HG02885 (cell line): ENCODE measurements at regions not wholly inside any gene's neighbourhood (a gene's known extent, or its start where the extent isn't known, plus 50 kb on each side); places are given as distances from the start of the nearest gene placed in this dataset.

Source experiments
- ATAC-seq: cut with Tn5 transposase; IDR thresholded peaks from one replicate; pipeline ENCODE4 v1.9.1; 2021; ENCODE audit warnings: mild to moderate bottlenecking; ENCODE audit not compliant: unreplicated experiment, poor library complexity

DNA sequence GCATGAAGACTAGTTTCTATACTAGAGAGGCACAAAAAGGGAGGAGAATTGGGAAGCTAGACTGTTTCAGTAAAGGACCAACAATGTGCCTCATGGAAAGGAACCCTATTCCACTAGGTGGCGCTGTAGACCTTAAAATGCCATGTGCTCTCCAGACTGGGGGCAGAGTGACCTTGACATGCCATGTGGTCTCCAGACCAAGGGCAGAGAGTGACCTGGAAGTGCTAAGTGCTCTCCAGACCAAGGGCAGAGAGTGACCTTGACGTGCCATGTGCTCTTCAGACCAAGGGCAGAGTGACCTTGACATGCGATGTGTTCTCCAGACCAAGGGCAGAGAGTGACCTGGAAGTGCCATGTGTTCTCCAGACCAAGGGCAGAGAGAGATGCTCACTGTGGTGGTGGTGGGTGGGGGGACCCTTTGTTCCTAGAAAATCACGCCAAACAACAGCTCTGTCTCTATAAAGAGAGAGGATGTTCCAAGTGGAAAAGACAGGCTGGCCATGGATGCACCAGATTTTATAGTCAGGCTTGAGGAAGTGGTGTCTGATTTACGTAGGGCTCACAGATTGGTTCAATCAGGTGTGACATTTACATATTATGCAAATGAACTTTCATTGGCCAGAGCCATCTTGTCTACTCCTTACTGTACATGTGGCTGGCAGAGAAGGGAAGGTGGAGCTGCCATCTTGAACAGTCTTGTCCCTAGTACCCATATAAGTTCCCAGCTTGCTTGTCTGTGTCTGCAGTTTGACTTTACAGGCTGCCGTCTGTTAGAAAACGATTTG, 344.0 kb upstream of the DDX18 start:
- ATAC-seq = peak; percentile 69

DNA sequence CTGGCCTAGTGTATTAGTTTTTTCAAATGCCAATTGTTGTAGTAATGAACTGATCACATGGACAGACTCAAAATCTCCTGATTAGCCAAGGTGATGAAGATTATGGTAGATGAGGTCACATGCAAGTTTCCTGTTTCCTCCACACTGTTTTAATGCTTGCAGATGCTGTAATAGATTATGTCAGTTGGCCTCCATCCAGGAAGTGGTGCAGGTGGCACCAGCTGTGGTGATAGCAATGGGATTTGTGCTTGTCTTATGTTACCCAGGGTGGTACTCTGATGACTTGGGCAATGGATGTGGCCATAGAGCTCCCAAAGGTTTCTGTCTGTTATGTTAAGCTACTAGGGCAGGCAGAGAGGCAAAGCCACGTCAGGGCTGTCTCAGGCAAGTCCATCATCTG, 332.9 kb upstream of the DDX18 start:
- no peak for ATAC-seq

DNA sequence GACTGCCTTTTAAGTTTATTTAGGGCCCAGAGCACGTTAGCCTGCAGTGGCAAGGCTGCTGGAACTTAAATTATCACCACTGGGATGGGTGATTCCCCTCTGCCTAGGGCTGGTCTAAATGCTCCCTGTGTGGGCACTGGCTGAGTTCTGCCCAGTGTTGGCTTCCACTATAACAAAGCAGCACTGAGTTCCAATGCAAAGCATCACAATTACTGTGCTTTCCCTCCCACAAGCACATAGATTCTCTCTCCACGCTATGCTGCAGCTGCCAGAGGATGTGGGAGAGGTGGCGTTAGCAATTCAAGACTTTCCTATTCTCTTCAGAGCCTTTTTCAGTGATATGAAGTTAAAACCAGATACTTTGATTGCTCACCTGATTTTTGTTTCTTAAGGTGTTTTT, 328.9 kb upstream of the DDX18 start:
- ATAC-seq = no peak

DNA sequence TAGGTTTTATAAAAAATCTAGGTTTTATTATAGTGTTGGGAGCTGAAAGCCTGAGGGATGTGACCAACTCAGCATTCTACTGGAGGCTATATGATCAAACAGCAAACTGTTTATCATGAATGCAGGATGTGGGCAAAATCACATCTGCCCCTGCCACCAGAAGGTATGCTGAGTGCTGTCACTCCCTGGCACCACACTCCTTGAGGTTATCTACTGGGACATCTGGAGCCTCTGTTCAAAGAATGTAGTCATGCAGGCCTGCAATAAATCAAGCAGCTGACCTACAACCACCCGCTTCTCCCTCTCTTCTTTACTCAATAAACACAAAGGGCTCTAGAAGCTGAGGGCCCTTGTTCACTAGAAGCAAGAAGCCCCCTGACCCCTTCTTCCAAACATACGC, 328.4 kb upstream of the DDX18 start:
- no peak for ATAC-seq

DNA sequence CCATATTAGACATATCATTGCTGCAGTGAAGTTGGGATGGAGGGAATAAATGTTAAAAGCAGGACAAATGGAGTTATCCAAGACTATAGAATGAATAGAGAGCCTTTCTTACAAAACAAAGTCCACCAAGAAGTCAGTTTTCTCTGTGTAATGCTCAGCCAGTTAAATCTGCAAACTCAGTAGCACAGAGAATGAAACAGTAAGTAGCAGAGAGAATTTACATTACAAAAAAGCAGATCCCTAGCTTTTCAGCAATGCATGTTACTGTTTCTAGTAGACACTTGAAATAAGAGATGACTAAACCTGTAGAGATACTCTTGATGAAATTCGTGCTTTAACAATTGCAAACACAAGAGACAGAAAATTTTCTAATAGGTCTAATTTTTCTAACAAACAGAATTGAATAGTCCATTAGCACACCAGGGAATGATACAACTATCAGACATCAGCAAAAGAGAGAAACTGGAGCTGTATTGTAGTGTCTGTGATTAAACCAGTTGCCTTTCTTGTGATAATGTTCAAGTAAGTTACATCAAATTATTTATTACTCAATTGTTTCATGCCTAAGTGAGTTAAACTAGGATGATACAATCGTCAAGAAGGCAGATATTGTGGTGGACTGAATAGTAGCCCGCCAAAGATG, 322.2 kb upstream of the DDX18 start:
- no peak for ATAC-seq

DNA sequence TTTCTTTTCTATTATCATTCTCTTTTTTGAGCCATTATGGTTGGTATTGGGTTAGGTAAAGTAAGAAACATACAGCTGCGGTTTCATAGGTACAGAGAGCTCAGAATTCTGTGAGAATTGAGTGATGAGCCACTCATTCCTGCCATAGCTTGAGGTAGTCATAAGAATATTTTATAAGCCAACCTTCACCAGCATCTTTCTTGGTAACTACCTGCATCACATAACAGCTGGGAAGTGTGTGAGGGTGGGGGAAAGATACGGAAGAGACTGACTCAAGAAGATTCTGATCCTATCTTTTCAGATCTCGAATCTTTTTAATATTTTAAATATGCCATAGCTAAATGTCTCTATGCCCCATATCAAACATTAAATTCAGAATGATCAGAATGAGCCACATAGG, 313.8 kb upstream of the DDX18 start:
- ATAC-seq = no peak

DNA sequence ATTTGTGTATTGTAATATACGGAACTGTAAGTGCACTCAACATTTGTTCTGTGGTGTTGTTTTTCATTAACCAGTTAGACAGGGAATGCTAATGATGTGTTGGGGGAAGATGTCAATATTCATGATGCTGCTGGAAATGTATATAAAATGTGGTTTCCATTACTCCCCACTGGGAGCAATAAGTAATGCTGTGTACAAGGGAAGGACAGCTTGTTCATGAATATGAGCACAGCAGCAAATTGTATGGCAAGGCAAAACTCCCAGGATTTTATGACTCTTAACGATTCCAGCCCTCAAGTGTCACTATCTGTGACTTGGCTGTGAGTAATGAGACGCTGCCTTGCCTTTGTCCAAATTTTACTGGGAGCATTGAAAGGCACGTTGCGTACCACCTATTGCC, 312.4 kb upstream of the DDX18 start:
- ATAC-seq = no peak

DNA sequence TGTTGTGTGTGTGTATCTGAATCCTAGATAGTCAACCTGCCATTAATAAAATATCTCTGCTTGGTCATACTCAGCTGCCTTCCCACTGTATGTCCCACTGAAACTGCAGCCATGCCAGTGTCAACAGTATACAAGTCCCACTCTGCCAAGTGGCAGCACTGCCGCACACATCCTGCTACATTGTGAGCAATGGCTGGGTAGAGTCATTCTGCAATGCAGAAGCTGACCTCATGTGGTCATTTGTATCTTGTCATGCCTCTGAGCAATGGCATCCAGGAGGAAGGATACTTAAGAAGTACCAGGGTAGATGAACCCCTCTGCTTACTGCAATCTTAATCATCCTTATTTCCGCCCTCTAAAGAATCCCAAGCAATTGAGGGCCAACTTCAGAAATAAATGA, 302.2 kb upstream of the DDX18 start:
- no peak for ATAC-seq

DNA sequence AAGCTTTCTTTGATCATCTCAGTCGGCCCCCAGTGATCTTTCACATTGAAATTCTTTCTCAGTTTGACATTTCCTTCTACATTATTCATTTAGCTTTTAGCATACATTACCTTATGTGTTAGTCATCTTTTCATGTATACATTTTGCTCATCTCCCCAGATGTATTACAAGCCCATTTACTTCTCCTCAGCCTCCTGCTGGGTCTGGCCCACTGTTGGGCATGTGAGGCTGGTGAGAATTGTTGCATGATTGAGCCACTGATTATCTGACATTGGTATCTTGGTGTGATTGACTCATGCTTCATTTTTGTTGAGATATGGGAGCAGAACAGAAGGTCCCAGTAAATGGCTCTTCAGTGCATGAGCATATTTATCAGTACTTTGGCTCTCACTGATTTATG, 300.1 kb upstream of the DDX18 start:
- ATAC-seq = no peak

DNA sequence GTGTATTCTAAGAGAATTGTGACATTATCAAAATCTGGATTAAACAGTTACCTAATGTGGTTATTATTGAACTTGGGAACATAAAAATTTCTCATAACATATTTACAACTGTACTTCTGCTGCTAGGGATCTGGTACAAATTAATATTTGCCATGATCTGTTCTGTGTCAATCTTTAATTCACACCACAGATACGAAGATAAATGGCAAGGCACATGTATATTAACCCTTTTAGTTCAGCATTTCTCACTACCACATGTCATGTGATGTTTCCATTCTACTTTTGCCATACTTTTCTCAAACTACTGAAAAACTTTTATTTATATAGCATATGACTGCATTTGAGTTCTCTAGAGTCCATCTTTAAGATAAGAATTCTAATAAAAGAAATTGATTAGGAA, 295.3 kb upstream of the DDX18 start:
- ATAC-seq = no peak

DNA sequence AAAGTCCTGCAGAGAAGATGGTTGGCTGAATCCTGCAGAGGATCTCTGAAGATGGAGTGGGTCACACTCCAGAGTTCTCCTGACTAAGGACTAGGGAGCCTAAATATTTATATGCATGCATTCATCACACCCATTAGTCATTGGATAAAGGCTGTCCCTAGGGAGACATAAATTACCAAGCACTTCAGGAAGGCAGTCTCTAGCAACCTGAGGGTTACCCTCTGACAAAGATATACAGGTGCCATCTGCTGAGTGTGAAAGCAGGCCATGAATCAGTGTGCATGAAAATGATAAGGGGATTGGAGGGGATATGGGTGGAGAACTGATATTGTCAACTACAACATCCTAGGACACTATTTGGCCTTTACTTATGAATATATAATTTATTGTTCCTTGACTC, 294.8 kb upstream of the DDX18 start:
- ATAC-seq = no peak

DNA sequence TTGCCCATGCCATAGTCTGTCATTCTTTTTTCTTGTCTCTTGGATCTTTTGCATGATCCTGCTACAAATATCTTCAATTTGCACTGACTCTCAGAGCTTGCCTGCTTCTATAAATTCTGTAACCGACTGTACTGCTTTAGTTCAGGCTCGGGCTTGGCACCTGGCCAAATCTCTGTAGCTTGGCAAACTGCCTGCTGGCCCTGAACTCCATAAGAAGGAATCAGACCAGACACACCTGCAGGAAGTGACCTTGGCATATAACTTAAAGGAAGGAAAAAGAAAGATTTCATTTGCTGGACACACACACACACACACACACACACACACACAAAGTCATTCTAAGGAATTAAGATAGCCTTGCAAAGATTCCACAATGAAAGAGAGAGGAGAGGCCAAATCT, 291.2 kb upstream of the DDX18 start:
- no peak for ATAC-seq

DNA sequence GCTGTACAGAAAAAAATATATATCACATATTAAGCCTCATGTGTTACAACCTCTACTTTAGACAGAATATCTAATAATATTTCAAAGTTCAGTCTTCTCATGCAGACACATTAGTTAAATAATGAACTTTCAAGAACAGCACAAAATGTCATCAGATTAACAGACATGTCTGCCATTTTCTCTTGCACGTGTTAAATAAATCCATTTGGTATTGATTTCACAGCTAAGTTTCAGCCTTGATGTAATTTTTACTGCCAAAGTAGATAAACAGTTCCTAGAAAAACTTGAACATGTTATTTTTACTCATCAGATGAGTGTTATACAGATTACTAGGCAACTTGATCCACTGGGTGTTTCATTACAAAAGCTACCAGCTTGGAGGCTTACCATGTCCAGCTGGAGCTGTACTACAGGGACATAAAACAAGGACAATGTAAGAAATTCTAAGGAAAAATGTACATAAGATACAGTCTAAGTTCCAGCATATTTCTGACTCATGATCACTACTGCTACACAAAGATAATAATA, 290.7 kb upstream of the DDX18 start:
- no peak for ATAC-seq

DNA sequence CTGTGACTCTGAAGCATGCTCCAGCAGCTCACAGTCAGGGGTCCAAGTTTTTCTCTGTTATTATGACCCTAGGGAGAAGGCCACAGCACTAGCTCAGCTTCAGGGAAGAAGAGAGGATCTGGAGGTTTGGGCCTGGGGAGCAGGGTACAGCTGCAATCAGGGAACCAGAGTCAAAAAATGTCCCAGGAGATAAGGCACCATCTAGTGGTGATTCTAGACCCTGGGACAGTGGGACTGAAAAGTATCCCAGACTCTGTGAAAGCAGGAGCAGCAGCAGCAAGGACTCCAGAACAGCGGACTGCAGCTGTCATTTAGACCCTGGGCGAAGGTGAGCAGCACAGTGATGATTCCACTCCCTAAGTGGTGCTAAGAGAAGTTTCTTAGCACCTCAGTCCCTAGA, 278.4 kb upstream of the DDX18 start:
- ATAC-seq = no peak

DNA sequence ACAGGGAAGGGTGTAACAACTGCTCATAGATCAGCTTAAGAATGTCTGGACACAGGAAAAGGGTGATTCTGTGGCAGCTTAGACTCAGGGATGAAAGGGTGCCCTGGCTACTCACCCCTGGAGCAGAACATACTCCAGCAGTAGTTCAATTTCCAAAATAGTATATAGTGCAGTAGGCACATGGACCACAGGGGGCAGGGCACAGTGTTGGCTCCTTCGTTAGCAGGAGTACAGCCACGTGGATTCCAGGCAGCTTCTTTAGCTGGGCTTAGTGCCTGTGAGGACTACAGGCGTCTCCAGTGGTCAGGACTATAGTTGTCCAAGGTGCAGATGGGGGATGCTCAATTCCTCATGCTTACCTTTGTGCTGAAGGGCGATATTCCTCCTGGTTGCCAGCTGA, 277.5 kb upstream of the DDX18 start:
- ATAC-seq = no peak

DNA sequence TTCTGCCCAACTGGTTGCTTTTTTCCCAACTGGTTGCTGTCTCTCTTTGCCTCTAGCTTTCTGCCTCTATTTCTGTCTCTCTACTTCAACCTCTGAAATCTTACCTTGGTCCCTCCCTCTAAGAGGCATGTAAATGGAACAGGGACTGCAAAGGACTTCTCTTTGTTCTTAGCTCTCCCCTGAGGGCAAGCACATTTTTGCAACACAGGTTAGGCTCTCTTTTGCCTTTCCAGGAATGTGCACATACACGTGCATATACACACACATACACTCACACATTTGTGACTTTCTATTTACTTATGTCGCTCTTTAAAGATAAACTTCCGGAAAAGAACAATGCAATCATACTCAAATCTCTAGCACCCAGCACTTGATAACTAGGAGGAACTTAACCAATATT, 262.6 kb upstream of the DDX18 start:
- ATAC-seq = no peak

DNA sequence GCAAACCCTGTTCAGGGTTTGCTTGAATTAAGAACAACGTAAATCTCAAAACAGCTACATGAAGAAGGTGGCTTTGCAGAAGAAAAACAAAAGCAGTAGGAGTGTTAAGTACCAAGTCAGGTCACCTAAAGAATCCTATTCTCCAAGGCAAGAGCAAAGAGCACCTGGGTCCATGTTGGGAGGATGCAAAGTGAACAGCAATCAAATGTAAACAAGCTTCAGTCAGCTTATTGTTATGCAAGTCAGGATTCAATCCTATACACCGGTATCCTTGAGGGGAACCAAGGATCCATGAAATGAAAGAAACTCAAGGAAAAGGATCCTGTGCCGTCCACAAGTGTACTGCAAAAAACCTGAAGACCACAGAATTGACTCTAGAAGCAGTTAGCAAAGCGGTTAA, 261.0 kb upstream of the DDX18 start:
- ATAC-seq = no peak

DNA sequence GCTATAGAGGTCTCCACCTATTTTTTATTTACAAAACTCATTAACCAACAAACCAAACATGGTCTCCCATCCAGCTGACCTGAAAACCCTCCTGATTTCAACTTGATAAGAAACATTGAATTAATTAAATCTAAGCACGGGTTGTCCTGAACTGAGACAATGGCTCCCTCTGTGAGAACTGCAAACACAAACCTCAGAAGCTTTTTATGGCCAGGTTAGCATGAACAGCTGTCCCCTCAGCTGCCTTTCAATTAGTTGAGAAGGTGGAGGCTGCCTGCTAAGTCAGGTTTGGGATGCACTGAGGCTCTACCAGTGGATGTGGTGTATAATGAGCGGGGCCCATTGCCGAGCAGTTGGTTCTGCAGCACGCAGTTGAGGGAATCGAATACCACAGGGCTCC, 258.5 kb upstream of the DDX18 start:
- no peak for ATAC-seq

DNA sequence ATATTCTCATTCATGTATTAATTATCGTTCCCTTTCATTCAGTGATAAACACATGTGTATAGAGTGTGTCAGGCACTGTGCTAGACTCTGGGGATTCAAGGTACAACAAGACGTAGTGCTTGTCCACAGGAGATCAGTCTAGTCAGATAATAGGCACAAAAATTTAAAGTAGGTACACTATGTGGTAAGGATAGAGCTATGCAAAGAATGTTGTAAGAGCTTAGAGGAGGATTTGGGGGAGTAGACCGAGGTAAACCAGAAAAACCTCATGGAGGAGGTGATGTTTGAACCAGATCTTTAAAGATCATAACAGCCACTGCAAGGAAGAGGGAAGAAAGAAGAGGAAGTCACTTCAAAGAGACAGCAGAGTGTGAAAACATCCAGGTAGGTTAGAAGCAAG, 256.9 kb upstream of the DDX18 start:
- no peak for ATAC-seq

DNA sequence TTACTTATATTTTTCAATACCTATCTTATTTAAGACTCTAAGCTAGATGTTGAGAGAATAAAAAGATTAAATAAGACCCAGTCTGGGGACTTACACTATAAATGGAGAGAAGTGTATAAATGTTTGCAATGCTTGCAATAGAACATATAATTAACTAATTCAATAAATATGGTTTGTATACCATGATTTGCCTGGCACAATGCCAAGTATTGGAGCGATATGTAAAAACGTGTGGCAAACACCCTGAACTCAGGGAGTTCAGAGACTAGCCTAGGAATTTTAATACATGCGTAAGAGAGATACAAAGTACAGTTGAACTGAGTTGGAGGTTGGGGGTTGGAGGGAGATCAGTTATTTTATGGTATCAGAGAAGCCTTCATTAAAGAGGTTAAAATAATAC, 251.8 kb upstream of the DDX18 start:
- no peak for ATAC-seq

DNA sequence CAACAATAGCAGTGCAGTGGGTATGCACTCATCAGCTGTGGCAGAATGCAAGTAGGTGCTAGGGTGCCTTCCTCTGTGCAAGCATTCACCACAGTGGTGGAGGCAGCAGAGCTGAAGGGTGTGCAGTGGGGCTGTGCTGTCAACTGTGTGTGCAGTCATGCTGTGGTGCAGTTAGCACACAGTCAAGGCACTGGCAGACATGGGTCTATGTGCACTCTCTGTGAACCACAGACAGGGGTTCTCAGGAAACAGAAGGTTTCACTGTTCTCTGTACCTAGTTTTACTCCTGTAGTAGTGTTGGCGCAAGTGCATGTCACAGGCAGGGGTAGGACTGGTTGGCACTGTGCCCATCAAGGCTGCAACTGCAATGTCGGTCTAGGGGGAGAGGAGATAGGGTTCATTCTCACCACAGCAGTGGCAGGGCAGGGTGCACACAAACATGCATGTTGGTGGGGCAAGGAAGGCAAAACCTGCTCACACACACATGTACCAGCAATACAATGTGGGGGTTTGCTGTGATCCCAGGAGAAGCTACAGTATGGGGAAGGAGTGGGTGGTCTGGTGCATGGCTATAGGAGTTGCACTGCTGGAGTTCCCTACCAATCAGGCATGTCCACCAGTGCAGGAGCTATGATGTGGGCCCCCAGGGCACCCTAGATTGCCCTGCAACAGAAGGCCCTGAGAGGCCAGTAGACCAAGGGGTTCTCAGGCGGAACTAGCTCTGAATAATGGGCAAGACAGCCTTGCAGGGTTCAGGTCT, 242.7 kb upstream of the DDX18 start:
- ATAC-seq = no peak
